HG02852 (cell line): ENCODE measurements at regions not wholly inside any gene's neighbourhood (a gene's known extent, or its start where the extent isn't known, plus 50 kb on each side); places are given as distances from the start of the nearest gene placed in this dataset.
"Not testable (repeated sequence)": the region's sequence is repeated elsewhere in the genome, so short reads cannot be mapped to it uniquely, and the experiment has no call there.

Experiments
- ATAC-seq: cut with Tn5 transposase; IDR thresholded peaks from one replicate; pipeline ENCODE4 v1.9.1; 2021; ENCODE audit warnings: mild to moderate bottlenecking, moderate library complexity; ENCODE audit not compliant: unreplicated experiment

- ATAC-seq = no peak
Measured at GRCh38 chr7:97373736-97374135, 256.2 kb downstream of the SDHAF3 start.

GRCh38 chr7:97377713-97378112 lies 260.2 kb downstream of the SDHAF3 start:
- ATAC-seq = no peak

- no peak for ATAC-seq
Measured at GRCh38 chr7:97381815-97382554, 264.5 kb downstream of the SDHAF3 start.

GRCh38 chr7:97390052-97390451 lies 272.6 kb downstream of the SDHAF3 start:
- no peak for ATAC-seq

- no peak for ATAC-seq
Measured at GRCh38 chr7:97390915-97391593, 273.6 kb downstream of the SDHAF3 start.

GRCh38 chr7:97401398-97401797 lies 283.9 kb downstream of the SDHAF3 start:
- no peak for ATAC-seq

GRCh38 chr7:97405835-97406234 lies 288.3 kb downstream of the SDHAF3 start:
- no peak for ATAC-seq

GRCh38 chr7:97407106-97407505 lies 289.6 kb downstream of the SDHAF3 start:
- ATAC-seq = no peak

- no peak for ATAC-seq
Measured at GRCh38 chr7:97409346-97409745, 291.8 kb downstream of the SDHAF3 start.

GRCh38 chr7:97418312-97418711 lies 300.8 kb downstream of the SDHAF3 start:
- ATAC-seq = no peak

- no peak for ATAC-seq
Measured at GRCh38 chr7:97419898-97420297, 302.4 kb downstream of the SDHAF3 start.

- no peak for ATAC-seq
Measured at GRCh38 chr7:97421307-97421930, 303.9 kb downstream of the SDHAF3 start.

GRCh38 chr7:97422046-97422445 lies 304.5 kb downstream of the SDHAF3 start:
- ATAC-seq = no peak

- no peak for ATAC-seq
Measured at GRCh38 chr7:97430006-97430405, 301.9 kb upstream of the TAC1 start.

- no peak for ATAC-seq
Measured at GRCh38 chr7:97439637-97440214, 292.2 kb upstream of the TAC1 start.

GRCh38 chr7:97446361-97446760 lies 285.5 kb upstream of the TAC1 start:
- no peak for ATAC-seq

- ATAC-seq = not testable (repeated sequence)
Measured at GRCh38 chr7:97449448-97449847, 282.4 kb upstream of the TAC1 start.

GRCh38 chr7:97450516-97450915 lies 281.4 kb upstream of the TAC1 start:
- ATAC-seq = no peak

- ATAC-seq = no peak
Measured at GRCh38 chr7:97454636-97455035, 277.2 kb upstream of the TAC1 start.

GRCh38 chr7:97457054-97457453 lies 274.8 kb upstream of the TAC1 start:
- no peak for ATAC-seq

GRCh38 chr7:97460433-97460832 lies 271.5 kb upstream of the TAC1 start:
- no peak for ATAC-seq

- ATAC-seq = no peak
Measured at GRCh38 chr7:97461596-97461995, 270.3 kb upstream of the TAC1 start.
